ENCODE measurements at regions not wholly inside any gene's neighbourhood (a gene's known extent, or its start where the extent isn't known, plus 50 kb on each side); places are given as distances from the start of the nearest gene placed in this dataset.

DNA sequence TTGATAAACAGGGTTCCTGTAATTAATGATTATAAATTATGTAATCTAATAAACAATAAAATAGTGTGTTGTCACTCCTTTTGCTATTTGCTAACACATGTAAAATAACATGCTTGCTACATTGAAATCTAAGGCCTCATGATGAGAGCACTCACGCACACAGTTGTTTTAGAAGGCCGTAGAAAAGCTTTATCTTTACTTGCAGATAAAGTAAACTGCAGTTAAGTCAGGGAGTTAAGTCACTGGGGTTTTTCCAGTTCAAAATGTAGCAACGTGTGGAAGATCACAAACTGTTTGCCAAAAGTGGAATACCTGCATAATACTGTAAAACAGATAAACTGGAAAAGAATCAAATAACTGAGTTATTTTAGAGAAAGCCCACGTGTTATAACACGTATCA lies 187.3 kb upstream of the PACRGL start:
- TF ChIP-seq, protein P1, sequence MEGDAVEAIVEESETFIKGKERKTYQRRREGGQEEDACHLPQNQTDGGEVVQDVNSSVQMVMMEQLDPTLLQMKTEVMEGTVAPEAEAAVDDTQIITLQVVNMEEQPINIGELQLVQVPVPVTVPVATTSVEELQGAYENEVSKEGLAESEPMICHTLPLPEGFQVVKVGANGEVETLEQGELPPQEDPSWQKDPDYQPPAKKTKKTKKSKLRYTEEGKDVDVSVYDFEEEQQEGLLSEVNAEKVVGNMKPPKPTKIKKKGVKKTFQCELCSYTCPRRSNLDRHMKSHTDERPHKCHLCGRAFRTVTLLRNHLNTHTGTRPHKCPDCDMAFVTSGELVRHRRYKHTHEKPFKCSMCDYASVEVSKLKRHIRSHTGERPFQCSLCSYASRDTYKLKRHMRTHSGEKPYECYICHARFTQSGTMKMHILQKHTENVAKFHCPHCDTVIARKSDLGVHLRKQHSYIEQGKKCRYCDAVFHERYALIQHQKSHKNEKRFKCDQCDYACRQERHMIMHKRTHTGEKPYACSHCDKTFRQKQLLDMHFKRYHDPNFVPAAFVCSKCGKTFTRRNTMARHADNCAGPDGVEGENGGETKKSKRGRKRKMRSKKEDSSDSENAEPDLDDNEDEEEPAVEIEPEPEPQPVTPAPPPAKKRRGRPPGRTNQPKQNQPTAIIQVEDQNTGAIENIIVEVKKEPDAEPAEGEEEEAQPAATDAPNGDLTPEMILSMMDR (IDR thresholded peaks at IDR 0.05): no peak
- TF ChIP-seq POLR2AphosphoS5 (IDR thresholded peaks at IDR 0.05) (no peak), POLR2A (IDR thresholded peaks at IDR 0.05) (no peak), EP300 (IDR thresholded peaks at IDR 0.05) (no peak)
